WTC11 (cell line): ENCODE measurements at regions not wholly inside any gene's neighbourhood (a gene's known extent, or its start where the extent isn't known, plus 50 kb on each side); places are given as distances from the start of the nearest gene placed in this dataset.

Experiments used
- ATAC-seq: fragments of 200-7000 bp; cut with Tn5 transposase; 2 replicates; pipeline ENCODE4 v1.10.0; 2021; ENCODE audit warnings: mild to moderate bottlenecking, moderate library complexity
- CTCF ChIA-PET: fragments of 300-600 bp; sonication (Branson Sonifier 250); formaldehyde crosslinking; loops from one replicate; lab custom pipeline; 2021; ENCODE audit warnings: antibody characterized with exemption; lab: Charles Lee
- POLR2A ChIA-PET: fragments of 350-600 bp; sonication (Branson Sonifier 250); formaldehyde crosslinking; loops from one replicate; lab custom pipeline; 2021; ENCODE audit warnings: antibody characterized with exemption; lab: Charles Lee
- DNase-seq: peaks from one replicate; pipeline ENCODE4 v3.0.0; 2021; ENCODE audit warnings: low spot score
- H3K27ac Mint-ChIP-seq: 2 replicates; pipeline ENCODE4 v1.8.0; 2021; ENCODE audit warnings: mixed read lengths
- H3K27me3 Mint-ChIP-seq: 2 replicates; pipeline ENCODE4 v1.8.0; 2021; ENCODE audit warnings: low read depth, mild to moderate bottlenecking, moderate library complexity, mixed read lengths
- H3K36me3 Mint-ChIP-seq: 2 replicates; pipeline ENCODE4 v1.8.0; 2021; ENCODE audit warnings: mixed read lengths
- H3K4me1 Mint-ChIP-seq: 2 replicates; pipeline ENCODE4 v1.8.0; 2022; ENCODE audit warnings: mixed read lengths
- H3K4me3 Mint-ChIP-seq: 2 replicates; pipeline ENCODE4 v1.8.0; 2021; ENCODE audit warnings: mild to moderate bottlenecking, moderate library complexity, mixed read lengths
- H3K9me3 Mint-ChIP-seq: 2 replicates; pipeline ENCODE4 v1.8.0; 2021; ENCODE audit warnings: mixed read lengths
- ATF1 ChIP-seq: sonication (generic); formaldehyde crosslinking; IDR thresholded peaks from 2 replicates; pipeline ENCODE4 v1.8.1; 2023; ENCODE audit warnings: mild to moderate bottlenecking, moderate library complexity, missing genetic modification reagents
- ATF3 ChIP-seq: sonication (generic); formaldehyde crosslinking; conservative IDR thresholded peaks from 2 replicates; pipeline ENCODE4 v1.8.1; 2022; ENCODE audit warnings: mild to moderate bottlenecking, missing genetic modification reagents
- FOXP1 ChIP-seq: sonication (generic); formaldehyde crosslinking; IDR thresholded peaks from 2 replicates; pipeline ENCODE4 v1.8.0; 2022; ENCODE audit warnings: missing genetic modification reagents, mild to moderate bottlenecking, moderate library complexity, borderline replicate concordance
- HMGA2 ChIP-seq: fragments of 250-450 bp; sonication (Bioruptor Pico); IDR thresholded peaks from 2 replicates; pipeline ENCODE4 v1.4.0; 2021; ENCODE audit warnings: mild to moderate bottlenecking, moderate library complexity
- JUN ChIP-seq: sonication (generic); formaldehyde crosslinking; IDR thresholded peaks from 2 replicates; pipeline ENCODE4 v1.8.0; 2023; ENCODE audit warnings: mild to moderate bottlenecking, missing genetic modification reagents
- KAT7 ChIP-seq: sonication (generic); formaldehyde crosslinking; IDR thresholded peaks from 2 replicates; pipeline ENCODE4 v1.8.1; 2023; ENCODE audit warnings: missing genetic modification reagents, mild to moderate bottlenecking, borderline replicate concordance
- MXD4 ChIP-seq: fragments of 250-450 bp; sonication (Bioruptor Pico); IDR thresholded peaks from 2 replicates; pipeline ENCODE4 v1.8.0; 2021; ENCODE audit warnings: mild to moderate bottlenecking, moderate library complexity, borderline replicate concordance
- NFE2L1 ChIP-seq: sonication (generic); formaldehyde crosslinking; IDR thresholded peaks from 2 replicates; pipeline ENCODE4 v1.8.1; 2023; ENCODE audit warnings: missing genetic modification reagents
- NR1H2 ChIP-seq: sonication (generic); formaldehyde crosslinking; IDR thresholded peaks from 2 replicates; pipeline ENCODE4 v1.9.0; 2021; ENCODE audit warnings: mild to moderate bottlenecking, moderate library complexity, missing genetic modification reagents
- RELA ChIP-seq: sonication (generic); formaldehyde crosslinking; IDR thresholded peaks from 2 replicates; pipeline ENCODE4 v1.8.1; 2022; ENCODE audit warnings: missing genetic modification reagents, mild to moderate bottlenecking, borderline replicate concordance
- SOX15 ChIP-seq: fragments of 250-450 bp; sonication (Bioruptor Pico); IDR thresholded peaks from 2 replicates; pipeline ENCODE4 v1.9.0; 2021; ENCODE audit warnings: mild to moderate bottlenecking
- ZNF317 ChIP-seq: sonication (generic); formaldehyde crosslinking; IDR thresholded peaks from 2 replicates; pipeline ENCODE4 v1.8.1; 2023; ENCODE audit warnings: low read depth, mild to moderate bottlenecking, moderate library complexity, missing genetic modification reagents, borderline replicate concordance
- ZNF396 ChIP-seq: fragments of 250-450 bp; sonication (Bioruptor Pico); IDR thresholded peaks from 2 replicates; pipeline ENCODE4 v1.8.0; 2021; ENCODE audit warnings: mild to moderate bottlenecking, moderate library complexity, borderline replicate concordance
- ZNF416 ChIP-seq: fragments of 250-450 bp; sonication (Bioruptor Pico); IDR thresholded peaks from 2 replicates; pipeline ENCODE4 v1.9.0; 2021; ENCODE audit warnings: mild to moderate bottlenecking, inconsistent platforms
- ZNF512 ChIP-seq: sonication (generic); formaldehyde crosslinking; IDR thresholded peaks from 2 replicates; pipeline ENCODE4 v1.8.1; 2022; ENCODE audit warnings: missing genetic modification reagents, borderline replicate concordance
- ZNF671 ChIP-seq: fragments of 250-450 bp; sonication (Bioruptor Pico); IDR thresholded peaks from 2 replicates; pipeline ENCODE4 v1.8.0; 2021; ENCODE audit warnings: mild to moderate bottlenecking
- TF ChIP-seq, protein P1 (sequence below): sonication (generic); formaldehyde crosslinking; IDR thresholded peaks from 2 replicates; pipeline ENCODE4 v1.8.1; 2022; ENCODE audit warnings: mild to moderate bottlenecking, missing genetic modification reagents, moderate library complexity, borderline replicate concordance
- TF ChIP-seq, protein P2 (sequence below): sonication (generic); formaldehyde crosslinking; IDR thresholded peaks from 2 replicates; pipeline ENCODE4 v1.8.1; 2023; ENCODE audit warnings: mild to moderate bottlenecking, missing genetic modification reagents
- TF ChIP-seq, protein P3 (sequence below): sonication (generic); formaldehyde crosslinking; IDR thresholded peaks from 2 replicates; pipeline ENCODE4 v1.8.0; 2022; ENCODE audit warnings: mild to moderate bottlenecking, missing genetic modification reagents
- TF ChIP-seq, protein P4 (sequence below): sonication (generic); formaldehyde crosslinking; IDR thresholded peaks from 2 replicates; pipeline ENCODE4 v1.8.0; 2022; ENCODE audit warnings: mild to moderate bottlenecking, missing genetic modification reagents
- TF ChIP-seq, protein P5 (sequence below): fragments of 250-450 bp; sonication (Bioruptor Pico); IDR thresholded peaks from 2 replicates; pipeline ENCODE4 v1.9.0; 2021; ENCODE audit warnings: moderate library complexity, mild to moderate bottlenecking, inconsistent platforms, borderline replicate concordance
- TF ChIP-seq, protein P6 (sequence below): sonication (generic); formaldehyde crosslinking; IDR thresholded peaks from 2 replicates; pipeline ENCODE4 v1.8.1; 2023; ENCODE audit warnings: mild to moderate bottlenecking, missing genetic modification reagents

GRCh38 chr19:30105727-30106126, 163.7 kb downstream of the URI1 start:
- TF ChIP-seq ATF1 (CRISPR knock-in tag) (no peak), ZNF317 (no peak), MXD4 (CRISPR knock-in tag) (no peak), NR1H2 (CRISPR knock-in tag) (no peak), RELA (CRISPR knock-in tag) (no peak), SOX15 (CRISPR knock-in tag) (no peak), ATF3 (CRISPR knock-in tag) (no peak), JUN (CRISPR knock-in tag) (no peak), KAT7 (CRISPR knock-in tag) (no peak), ZNF512 (CRISPR knock-in tag) (no peak)
- TF ChIP-seq, protein P1, sequence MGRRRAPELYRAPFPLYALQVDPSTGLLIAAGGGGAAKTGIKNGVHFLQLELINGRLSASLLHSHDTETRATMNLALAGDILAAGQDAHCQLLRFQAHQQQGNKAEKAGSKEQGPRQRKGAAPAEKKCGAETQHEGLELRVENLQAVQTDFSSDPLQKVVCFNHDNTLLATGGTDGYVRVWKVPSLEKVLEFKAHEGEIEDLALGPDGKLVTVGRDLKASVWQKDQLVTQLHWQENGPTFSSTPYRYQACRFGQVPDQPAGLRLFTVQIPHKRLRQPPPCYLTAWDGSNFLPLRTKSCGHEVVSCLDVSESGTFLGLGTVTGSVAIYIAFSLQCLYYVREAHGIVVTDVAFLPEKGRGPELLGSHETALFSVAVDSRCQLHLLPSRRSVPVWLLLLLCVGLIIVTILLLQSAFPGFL (CRISPR knock-in tag), result no peak
- TF ChIP-seq, protein P2, sequence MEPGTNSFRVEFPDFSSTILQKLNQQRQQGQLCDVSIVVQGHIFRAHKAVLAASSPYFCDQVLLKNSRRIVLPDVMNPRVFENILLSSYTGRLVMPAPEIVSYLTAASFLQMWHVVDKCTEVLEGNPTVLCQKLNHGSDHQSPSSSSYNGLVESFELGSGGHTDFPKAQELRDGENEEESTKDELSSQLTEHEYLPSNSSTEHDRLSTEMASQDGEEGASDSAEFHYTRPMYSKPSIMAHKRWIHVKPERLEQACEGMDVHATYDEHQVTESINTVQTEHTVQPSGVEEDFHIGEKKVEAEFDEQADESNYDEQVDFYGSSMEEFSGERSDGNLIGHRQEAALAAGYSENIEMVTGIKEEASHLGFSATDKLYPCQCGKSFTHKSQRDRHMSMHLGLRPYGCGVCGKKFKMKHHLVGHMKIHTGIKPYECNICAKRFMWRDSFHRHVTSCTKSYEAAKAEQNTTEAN, result no peak
- DNase-seq (no peak), ATAC-seq (no peak)
- Mint-ChIP-seq H3K27me3 (no peaks in the 10 kb centered on the region), H3K9me3 (peaks cover 13% of the 10 kb centered on the region), H3K4me3 (no peak overlapping the region), H3K36me3 (peaks cover 6% of the 10 kb centered on the region; the same call in 1 of the 2 replicates), H3K4me1 (no peaks in the 10 kb centered on the region), H3K27ac (no peak overlapping the region)
- POLR2A ChIA-PET, result no interaction called here
- CTCF ChIA-PET, result no interaction called here

DNA sequence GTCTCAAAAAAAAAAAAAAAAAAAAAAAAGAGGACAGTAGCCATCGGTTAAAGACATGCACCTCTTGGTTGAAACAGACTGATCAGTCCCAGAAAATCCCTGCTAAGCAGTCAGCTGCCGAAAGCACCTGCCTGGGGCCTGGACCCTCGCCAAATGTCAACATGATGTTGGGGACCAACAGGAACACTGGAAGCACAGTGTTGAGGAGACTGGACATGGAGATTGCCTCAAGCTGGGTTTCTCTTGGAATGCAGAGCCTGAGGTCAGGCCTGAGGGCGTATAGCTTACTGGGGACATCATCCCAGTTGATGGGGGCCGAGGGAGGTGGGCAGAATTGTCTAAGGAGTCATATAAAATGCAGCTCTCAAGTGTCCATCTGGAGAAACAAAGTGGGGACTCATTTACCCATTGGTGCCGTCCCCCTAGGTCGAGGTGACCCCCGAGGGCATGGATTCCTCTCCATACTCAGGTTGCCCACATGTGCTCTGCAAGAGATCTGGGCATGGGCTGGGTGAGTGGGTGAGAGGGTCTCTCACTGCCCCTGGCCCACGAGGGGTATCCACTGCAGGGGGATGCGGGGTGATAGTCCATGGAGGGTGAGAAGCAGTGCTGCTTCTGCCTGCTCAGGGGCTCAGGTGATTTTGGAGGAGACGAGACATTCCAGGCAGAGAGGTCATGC, 164.5 kb downstream of the URI1 start:
- ChIA-PET POLR2A (no interaction called here), CTCF (no interaction called here)
- DNase-seq, result no peak
- no peak overlapping the region for H3K4me3 Mint-ChIP-seq
- no peak for ATAC-seq
- no peak for TF ChIP-seq ZNF396 (CRISPR knock-in tag)
- no peak for TF ChIP-seq NR1H2 (CRISPR knock-in tag)
- TF ChIP-seq FOXP1 (CRISPR knock-in tag), result no peak
- TF ChIP-seq, protein P3, sequence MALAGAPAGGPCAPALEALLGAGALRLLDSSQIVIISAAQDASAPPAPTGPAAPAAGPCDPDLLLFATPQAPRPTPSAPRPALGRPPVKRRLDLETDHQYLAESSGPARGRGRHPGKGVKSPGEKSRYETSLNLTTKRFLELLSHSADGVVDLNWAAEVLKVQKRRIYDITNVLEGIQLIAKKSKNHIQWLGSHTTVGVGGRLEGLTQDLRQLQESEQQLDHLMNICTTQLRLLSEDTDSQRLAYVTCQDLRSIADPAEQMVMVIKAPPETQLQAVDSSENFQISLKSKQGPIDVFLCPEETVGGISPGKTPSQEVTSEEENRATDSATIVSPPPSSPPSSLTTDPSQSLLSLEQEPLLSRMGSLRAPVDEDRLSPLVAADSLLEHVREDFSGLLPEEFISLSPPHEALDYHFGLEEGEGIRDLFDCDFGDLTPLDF, result no peak
- no peak for TF ChIP-seq HMGA2 (CRISPR knock-in tag)
- no peak for TF ChIP-seq ZNF416
- TF ChIP-seq, protein P4, sequence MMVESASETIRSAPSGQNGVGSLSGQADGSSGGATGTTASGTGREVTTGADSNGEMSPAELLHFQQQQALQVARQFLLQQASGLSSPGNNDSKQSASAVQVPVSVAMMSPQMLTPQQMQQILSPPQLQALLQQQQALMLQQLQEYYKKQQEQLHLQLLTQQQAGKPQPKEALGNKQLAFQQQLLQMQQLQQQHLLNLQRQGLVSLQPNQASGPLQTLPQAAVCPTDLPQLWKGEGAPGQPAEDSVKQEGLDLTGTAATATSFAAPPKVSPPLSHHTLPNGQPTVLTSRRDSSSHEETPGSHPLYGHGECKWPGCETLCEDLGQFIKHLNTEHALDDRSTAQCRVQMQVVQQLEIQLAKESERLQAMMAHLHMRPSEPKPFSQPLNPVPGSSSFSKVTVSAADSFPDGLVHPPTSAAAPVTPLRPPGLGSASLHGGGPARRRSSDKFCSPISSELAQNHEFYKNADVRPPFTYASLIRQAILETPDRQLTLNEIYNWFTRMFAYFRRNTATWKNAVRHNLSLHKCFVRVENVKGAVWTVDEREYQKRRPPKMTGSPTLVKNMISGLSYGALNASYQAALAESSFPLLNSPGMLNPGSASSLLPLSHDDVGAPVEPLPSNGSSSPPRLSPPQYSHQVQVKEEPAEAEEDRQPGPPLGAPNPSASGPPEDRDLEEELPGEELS (CRISPR knock-in tag), result no peak
- TF ChIP-seq, protein P5, sequence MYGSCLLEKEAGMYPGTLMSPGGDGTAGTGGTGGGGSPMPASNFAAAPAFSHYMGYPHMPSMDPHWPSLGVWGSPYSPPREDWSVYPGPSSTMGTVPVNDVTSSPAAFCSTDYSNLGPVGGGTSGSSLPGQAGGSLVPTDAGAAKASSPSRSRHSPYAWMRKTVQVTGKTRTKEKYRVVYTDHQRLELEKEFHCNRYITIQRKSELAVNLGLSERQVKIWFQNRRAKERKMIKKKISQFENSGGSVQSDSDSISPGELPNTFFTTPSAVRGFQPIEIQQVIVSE (CRISPR knock-in tag), result no peak
- TF ChIP-seq, protein P6, sequence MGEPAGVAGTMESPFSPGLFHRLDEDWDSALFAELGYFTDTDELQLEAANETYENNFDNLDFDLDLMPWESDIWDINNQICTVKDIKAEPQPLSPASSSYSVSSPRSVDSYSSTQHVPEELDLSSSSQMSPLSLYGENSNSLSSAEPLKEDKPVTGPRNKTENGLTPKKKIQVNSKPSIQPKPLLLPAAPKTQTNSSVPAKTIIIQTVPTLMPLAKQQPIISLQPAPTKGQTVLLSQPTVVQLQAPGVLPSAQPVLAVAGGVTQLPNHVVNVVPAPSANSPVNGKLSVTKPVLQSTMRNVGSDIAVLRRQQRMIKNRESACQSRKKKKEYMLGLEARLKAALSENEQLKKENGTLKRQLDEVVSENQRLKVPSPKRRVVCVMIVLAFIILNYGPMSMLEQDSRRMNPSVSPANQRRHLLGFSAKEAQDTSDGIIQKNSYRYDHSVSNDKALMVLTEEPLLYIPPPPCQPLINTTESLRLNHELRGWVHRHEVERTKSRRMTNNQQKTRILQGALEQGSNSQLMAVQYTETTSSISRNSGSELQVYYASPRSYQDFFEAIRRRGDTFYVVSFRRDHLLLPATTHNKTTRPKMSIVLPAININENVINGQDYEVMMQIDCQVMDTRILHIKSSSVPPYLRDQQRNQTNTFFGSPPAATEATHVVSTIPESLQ, result no peak
- no peak for TF ChIP-seq ZNF671
- TF ChIP-seq NFE2L1, result no peak
- H3K4me1 Mint-ChIP-seq, result no peaks in the 10 kb centered on the region
- H3K9me3 Mint-ChIP-seq, result peaks cover 5% of the 10 kb centered on the region
- H3K27me3 Mint-ChIP-seq, result no peaks in the 10 kb centered on the region
- no peak overlapping the region for H3K27ac Mint-ChIP-seq
- peaks cover 2% of the 10 kb centered on the region; the same call in 1 of the 2 replicates for H3K36me3 Mint-ChIP-seq
